ENCODE measurements at regions not wholly inside any gene's neighbourhood (a gene's known extent, or its start where the extent isn't known, plus 50 kb on each side); places are given as distances from the start of the nearest gene placed in this dataset.

DNA sequence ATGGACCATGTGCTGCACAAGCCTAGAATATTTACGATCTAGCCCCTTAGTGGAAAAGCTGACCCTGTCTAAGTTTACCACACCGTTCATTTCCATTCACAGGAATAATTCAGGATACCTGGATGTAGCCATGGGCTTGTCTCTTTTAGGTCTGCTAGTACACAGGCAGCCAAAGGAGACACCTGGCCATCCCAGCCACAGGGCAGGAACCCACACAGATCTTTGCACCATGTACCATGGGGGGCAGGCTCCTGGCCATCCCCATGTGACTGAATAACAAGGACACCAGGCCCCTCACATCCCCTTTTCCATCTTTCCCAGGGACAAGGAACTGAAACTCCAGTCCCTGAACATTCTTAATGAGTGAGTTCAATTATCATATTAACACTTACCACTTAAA is 467.3 kb upstream of the MYT1L start (continued):
- TF ChIP-seq, protein P1, sequence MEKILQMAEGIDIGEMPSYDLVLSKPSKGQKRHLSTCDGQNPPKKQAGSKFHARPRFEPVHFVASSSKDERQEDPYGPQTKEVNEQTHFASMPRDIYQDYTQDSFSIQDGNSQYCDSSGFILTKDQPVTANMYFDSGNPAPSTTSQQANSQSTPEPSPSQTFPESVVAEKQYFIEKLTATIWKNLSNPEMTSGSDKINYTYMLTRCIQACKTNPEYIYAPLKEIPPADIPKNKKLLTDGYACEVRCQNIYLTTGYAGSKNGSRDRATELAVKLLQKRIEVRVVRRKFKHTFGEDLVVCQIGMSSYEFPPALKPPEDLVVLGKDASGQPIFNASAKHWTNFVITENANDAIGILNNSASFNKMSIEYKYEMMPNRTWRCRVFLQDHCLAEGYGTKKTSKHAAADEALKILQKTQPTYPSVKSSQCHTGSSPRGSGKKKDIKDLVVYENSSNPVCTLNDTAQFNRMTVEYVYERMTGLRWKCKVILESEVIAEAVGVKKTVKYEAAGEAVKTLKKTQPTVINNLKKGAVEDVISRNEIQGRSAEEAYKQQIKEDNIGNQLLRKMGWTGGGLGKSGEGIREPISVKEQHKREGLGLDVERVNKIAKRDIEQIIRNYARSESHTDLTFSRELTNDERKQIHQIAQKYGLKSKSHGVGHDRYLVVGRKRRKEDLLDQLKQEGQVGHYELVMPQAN (conservative IDR thresholded peaks at IDR 0.05) = no peak
- TF ChIP-seq HDAC2 (IDR thresholded peaks at IDR 0.05) (no peak), MTA2 (IDR thresholded peaks at IDR 0.05; ENCODE audit: low read depth) (no peak), TCF7 (IDR thresholded peaks at IDR 0.05; ENCODE audit: borderline replicate concordance) (no peak), TAF1 (IDR thresholded peaks at IDR 0.05; ENCODE audit: borderline replicate concordance, low read depth, low read length) (no peak), HCFC1 (IDR thresholded peaks at IDR 0.05; ENCODE audit: low read length) (no peak)

DNA sequence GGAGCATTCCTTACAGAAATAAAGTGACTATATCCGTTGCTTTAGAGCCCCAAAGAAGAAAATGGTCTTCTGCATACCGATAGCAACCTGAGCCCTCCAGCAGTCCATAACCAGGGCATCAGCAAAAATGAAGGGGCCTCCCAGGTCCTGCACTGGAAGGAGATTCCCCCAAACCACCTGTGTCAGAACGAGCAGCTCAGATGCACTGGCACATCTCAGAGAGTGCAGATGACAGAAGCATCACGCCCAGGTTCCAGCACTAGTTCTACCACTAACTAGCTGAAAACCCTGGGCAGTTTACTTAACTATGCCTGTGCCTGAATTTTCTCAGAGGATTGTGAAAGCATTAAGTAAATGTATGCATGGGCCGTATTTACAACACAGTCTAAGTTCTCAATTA is 466.7 kb upstream of the MYT1L start:
- H3K9ac ChIP-seq (ENCODE audit: control insufficient read depth, insufficient read depth, low read length) = no peak overlapping the region
- no peak for FAIRE-seq
- H3K4me1 ChIP-seq (ENCODE audit: control insufficient read depth, insufficient read depth, low read length) = no peaks in the 10 kb centered on the region
- no peak for DNase-seq (ENCODE audit: low read depth, low spot score)
- ChIA-PET CTCF (no interaction called here), SMC1A (ENCODE audit: uncharacterized antibody, unreplicated experiment) (no interaction called here), RAD21 (ENCODE audit: unreplicated experiment) (no interaction called here), POLR2A (no interaction called here)
- in situ Hi-C loops (cut with MboI) (no loop called here), intact Hi-C loops (cut with micrococcal nuclease; ENCODE audit: unreplicated experiment) (no loop called here)
- peaks cover 0 to 3% of the 10 kb centered on the region in 2 experiments; a peak in 1 of 4 replicates for H3K27me3 ChIP-seq (replicated peaks in 1 of 2; ENCODE audit: control insufficient read depth in 2 of 2, insufficient read depth in 2 of 2, low read length in 1 of 2)
- WGBS (ENCODE audit: insufficient coverage, insufficient replicate concordance, low lambda C conversion rate, missing lambda C conversion rate) = 14% methylated on average over 5 of the region's 5 CpGs
- no peaks in the 10 kb centered on the region for H3K79me2 ChIP-seq (ENCODE audit: control insufficient read depth, insufficient read depth, low read length)
- no peaks in the 10 kb centered on the region for H3K9me3 ChIP-seq (replicated peaks; ENCODE audit: control insufficient read depth, insufficient read depth, low read length)
- H3K4me2 ChIP-seq (ENCODE audit: control insufficient read depth, insufficient read depth) = no peak overlapping the region
- no TSS peak for BruUV-seq (replicated peaks)
- no peak overlapping the region for H3K4me3 ChIP-seq
- no peak overlapping the region for H2AFZ ChIP-seq (ENCODE audit: control insufficient read depth, low read depth, low read length)
- no peak overlapping the region for H3K27ac ChIP-seq (ENCODE audit: control insufficient read depth, insufficient read depth)
- no peaks in the 10 kb centered on the region for H3K36me3 ChIP-seq (ENCODE audit: control insufficient read depth in 2 of 2, insufficient read depth in 2 of 2, low read length in 1 of 2)
- H4K20me1 ChIP-seq (ENCODE audit: control insufficient read depth, insufficient read depth) = no peaks in the 10 kb centered on the region; the same call in 1 of the 2 replicates
- TF ChIP-seq SMC3 (IDR thresholded peaks at IDR 0.05; ENCODE audit: borderline replicate concordance, low read length) (no peak), YY1 (IDR thresholded peaks at IDR 0.05; ENCODE audit: low read depth, low read length) (no peak), EP300 (IDR thresholded peaks at IDR 0.05; ENCODE audit: borderline replicate concordance in 1 of 2, control insufficient read depth in 1 of 2, low read depth in 2 of 2, low read length in 2 of 2) (no peak), ZSCAN29 (IDR thresholded peaks at IDR 0.05) (no peak), ATF7 (IDR thresholded peaks at IDR 0.05; ENCODE audit: low read depth) (no peak)
- TF ChIP-seq, protein P1 (conservative IDR thresholded peaks at IDR 0.05) = no peak
- TF ChIP-seq, protein P2, sequence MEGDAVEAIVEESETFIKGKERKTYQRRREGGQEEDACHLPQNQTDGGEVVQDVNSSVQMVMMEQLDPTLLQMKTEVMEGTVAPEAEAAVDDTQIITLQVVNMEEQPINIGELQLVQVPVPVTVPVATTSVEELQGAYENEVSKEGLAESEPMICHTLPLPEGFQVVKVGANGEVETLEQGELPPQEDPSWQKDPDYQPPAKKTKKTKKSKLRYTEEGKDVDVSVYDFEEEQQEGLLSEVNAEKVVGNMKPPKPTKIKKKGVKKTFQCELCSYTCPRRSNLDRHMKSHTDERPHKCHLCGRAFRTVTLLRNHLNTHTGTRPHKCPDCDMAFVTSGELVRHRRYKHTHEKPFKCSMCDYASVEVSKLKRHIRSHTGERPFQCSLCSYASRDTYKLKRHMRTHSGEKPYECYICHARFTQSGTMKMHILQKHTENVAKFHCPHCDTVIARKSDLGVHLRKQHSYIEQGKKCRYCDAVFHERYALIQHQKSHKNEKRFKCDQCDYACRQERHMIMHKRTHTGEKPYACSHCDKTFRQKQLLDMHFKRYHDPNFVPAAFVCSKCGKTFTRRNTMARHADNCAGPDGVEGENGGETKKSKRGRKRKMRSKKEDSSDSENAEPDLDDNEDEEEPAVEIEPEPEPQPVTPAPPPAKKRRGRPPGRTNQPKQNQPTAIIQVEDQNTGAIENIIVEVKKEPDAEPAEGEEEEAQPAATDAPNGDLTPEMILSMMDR (IDR thresholded peaks at IDR 0.05 in 2 of 3, conservative IDR thresholded peaks at IDR 0.05 in 1 of 3; ENCODE audit: control insufficient read depth in 2 of 3, extremely low read depth in 1 of 3, insufficient read depth in 1 of 3, low read depth in 3 of 3, low read length in 3 of 3) = no peak
- no peak for ATAC-seq

All from GM12878 (cell line).